ENCODE measurements at regions not wholly inside any gene's neighbourhood (a gene's known extent, or its start where the extent isn't known, plus 50 kb on each side); places are given as distances from the start of the nearest gene placed in this dataset.
"Not testable (repeated sequence)": the region's sequence is repeated elsewhere in the genome, so short reads cannot be mapped to it uniquely, and the experiment has no call there.

DNA sequence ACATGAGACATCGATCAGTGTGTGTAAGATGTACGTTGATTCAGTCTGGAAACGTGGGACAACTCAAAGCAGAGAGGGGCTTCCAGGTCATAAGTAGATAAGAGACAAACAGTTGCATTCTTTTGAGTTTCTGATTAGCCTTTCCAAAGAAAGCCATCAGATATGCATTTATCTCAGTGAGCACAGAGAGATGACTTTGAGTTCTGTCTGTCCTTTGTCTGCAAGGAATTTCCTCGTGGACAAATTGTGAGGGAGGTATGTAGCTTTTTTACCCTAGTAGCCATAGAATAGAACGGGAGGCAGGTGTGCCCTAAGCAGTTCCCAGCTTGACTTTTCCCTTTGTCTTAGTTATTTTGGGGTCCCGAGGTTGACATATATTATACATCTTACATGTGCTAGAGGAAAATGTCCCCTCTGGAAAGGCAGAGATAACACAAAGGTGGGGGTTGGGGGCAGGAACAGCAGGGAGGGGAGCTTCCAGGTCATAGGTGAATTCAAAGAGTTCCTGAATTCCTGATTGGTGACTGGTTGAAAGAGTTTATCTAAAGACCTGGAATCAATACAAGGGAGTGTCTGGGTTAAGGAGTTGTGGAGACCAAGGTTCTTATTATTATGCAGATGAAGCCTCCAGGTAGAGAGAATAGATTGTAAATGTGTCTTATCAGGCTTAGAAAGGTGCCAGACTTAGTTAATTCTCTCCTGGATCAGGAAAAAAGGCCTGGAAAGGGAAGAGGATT lies 237.0 kb downstream of the NFATC2 start:
- no peak for DNase-seq

DNA sequence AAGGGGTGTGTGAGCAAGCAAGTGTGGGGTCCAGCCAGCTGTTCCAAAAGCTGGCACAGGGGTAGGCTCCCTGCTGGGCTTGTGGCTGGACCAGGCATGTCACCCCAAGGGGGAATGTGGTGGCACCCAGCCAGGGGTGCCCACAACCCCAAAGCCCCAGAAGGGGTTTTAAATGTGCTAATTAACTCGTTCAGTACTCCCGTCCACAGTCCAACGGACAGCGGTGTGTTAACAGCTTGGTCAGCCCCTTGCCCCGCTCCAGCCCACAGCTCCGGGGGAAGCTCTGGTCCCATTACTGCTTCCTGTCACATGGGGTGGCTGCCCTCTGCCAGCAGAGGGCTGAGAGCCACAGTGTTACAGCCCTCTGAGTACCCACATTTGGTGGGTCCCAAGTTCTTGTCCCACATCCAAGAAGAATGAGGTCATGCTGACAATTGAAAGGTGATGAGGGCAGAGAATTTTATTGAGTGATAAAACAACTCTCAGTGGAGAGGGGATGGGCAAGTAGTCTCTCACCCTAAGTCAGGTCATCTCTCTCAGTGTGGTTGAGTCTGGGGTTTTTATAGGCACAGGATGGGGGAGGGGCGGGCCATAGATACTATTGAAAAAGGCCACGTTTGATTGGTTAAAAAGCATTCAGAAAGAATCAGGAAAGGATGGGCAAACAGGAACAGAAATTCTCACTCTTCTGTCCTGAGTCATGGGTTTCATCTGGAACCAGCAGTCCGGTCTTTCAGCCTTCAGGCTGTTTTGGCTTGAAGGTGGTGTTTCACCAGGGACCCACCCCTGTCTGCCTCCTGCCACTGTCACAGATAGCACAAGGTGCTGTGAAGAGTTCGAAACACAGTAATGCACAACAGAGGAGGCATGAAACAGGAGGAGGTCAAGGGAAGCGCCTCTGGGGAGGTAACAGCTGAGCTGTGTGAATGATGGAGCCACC lies 238.5 kb downstream of the NFATC2 start:
- DNase-seq: no peak

DNA sequence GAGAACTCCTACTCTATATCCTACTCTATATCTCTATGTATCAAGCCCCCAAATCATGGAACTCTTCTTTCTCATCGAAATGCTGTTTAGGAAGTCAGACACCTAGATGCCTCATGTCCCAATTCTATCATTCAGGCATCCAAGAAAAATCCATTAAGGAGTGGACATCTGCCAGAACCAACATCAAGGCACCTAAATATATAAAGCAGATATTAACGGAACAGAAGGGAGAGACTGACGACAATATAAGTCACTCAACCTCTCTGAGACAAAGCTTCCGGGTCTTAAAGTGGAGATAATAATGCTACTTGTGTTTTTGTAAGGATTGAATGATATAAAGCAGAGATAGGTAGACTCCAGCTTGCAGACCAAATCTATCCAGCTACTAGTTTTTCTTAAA lies 241.5 kb downstream of the NFATC2 start:
- no peak for DNase-seq

DNA sequence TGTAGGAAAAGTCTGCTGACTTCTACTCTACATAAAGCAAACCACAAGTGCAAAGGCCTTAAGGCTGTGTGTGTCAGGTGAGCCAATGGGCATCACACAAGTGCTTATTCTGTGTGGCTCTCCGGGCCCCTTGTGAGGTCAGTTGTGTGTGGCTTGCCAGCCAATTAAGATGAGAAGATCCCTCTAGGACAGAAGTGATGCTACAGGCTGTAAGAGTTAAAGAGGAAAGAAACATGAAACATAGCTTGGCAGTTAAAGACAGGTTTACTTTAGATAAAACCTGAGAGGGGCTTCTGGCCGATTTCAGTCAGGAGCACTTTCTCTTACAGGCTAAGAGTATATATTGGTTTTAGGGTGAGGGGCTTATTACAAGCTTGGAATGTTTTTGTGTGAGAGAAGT lies 242.4 kb downstream of the NFATC2 start:
- DNase-seq: no peak

DNA sequence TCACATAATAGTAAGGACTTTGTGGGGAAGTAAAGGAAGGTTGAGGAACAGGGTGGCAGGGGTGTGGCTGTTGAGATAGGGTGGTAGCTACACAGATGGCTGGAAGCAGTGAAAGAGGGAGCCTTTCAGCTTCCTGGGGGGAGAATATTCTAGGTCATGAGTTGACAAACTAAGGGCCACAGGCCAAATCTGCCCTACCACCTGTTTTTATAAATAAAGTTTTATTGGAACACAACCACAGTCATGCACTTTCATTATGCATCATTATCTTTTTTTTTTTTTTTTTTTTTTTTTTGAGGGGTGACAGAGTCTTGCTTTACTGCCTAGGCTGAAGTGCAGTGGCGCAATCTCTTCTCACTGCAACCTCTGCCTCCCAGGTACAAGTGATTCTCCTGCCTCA lies 243.1 kb downstream of the NFATC2 start:
- no peak for DNase-seq

DNA sequence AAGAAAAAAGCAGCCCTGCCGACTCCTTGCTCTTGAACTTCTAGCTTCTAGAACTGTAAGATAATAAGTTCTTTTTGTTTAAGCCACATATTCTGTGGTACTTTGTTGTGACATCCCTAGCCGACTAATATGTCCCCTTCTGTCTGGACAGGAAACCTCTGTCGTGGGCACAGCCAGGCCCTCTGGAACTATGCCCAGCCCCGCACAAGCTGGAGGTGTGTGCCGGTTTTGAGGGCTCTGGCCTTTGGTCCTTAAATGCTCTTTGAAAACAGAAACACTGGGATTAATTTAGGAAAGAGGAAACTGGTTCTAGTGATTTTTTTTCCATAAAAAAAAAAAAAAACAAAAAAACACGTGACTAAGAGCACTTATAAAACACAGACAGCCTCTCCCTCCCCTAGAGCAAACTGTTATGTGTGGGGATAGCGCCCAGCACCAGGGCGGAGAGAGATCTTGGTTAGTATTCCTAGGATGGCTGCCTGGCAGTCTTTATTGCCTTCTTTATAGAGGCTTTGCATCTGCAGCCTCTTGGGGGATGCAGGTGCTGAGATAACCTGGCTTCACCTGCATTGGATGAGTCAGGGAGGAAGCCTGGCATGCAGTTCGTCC lies 244.3 kb downstream of the NFATC2 start:
- DNase-seq: no peak

DNA sequence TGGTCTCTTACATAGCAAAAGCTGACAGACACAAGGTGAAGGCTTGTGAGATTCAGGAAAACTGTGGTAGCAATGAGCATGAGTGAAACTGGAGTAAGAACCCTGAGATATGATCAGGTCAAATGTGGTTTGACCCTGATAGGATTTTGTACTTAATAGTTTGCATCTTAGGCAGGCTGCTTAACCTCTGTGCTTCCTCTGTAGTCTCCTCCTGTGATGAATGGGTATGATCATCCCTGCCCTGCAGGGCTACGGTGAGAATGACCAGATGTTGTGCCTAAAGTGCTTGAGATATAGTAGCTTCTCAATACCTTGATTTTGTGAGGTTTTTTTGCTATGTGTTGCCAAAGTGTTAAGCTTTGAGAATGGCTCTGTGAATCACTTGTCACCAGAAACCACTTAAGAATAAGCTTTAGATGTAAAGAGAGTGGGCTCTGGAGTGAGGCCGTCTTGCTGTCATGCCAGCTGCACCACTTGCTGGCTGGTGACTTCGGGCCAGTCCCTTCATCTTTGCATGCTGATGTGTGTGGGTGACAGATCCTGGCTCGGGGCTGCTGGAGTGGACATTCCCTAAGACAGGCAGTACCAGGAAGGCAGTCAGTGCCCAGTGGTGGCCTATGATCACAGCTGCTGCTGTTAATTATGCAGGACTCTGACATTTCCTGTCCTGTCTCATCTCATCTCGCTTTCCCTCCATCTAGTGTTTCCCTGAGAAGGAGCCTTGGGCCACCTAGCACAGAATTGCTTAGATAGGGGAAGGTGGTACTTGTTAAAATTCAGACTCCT lies 254.7 kb downstream of the NFATC2 start:
- no peak for DNase-seq

DNA sequence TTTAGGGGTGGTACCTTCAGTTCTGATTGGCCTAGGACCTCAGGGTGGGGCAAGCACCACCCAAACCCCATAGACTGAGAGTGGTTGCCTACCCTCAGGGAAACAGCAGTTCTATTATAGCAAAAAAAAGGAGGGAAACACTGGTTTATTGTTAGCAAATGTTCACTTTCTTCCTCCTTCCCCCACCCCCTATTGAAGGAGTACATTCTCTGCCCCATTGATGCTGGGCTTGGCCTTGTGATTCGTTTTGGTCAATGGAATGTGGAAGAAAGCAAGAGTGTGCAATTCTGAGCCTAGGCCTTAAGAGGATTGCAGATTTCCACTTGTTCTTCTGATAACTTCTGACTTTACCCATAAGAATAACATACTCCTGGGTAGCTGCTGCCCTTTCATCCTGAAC lies 255.8 kb downstream of the NFATC2 start:
- no peak for DNase-seq

DNA sequence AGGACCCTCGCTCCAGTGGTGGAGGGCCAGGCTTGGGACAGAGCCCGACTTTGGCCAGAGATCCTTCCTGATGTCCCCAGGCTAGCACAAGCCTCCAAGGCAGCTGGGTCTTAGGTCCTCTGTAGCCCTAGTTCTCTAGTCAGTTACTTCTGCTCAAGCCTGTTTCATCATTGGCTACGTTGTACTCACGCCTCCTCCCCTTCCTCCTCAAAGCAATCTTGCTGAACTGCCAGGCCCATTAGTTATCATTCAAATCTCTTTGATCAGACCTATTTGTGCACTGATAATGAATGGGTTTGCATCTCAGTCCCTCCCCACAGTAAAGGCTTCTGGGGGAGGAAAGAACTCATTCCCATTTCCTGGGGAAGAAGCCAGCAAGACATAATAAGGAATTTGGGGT lies 256.8 kb downstream of the NFATC2 start:
- no peak for DNase-seq

DNA sequence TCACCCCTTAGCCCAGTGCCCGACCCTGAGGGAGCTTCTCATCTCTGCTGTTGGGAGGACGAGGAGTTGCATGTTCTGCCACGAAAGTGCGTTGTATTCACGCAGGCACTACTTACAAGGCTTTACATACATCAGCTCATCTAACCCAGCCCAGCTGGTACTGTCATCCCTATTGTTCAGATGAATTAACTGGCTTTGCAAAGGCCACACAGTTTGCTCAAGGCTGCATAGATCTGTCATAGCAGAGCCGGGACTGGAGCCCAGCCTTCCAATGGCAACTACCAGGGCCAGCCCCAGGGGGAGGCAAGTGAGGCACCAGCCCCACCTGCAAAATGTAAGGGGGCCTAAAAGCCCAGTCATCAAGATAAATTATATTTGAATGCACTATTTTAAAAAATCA lies 257.6 kb downstream of the NFATC2 start:
- DNase-seq: no peak

DNA sequence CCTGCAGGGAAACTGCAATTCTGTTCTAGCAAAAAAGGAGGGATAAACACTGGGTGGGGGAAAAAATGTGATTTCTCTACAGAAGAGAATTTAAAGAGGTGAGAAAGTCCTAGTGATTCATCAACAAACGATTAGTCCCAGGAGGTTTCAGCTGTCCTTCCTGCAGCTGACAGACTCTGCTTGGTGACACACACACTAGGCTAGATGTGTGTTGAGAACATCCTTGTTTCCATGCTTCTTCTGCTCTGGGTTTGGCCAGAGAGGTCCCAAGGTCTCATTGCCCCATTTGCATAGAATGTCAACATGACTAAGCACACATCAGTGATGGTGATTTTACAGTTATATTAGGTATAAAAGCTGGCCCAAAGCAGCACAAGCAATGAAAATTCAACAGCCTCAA lies 258.3 kb downstream of the NFATC2 start:
- DNase-seq: no peak

DNA sequence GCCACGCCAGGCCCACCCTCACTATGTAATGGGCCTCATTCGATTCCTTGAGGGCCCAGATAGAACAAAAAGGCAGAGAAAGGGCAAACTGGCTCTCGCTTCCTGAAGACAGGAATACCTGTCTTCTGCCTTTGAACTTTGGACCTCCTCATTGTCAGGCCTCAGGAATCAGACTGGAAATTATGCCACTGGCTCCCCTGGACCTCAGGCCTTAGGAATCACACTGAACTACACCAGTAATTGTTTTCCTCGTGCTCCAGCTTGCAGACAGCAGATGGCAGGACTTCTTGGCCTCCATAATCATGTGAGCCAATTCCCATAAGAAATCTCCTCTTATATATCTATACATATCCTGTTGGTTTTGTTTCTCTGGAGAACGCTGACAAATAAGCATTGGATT lies 258.6 kb upstream of the KCNG1 start:
- no peak for DNase-seq

DNA sequence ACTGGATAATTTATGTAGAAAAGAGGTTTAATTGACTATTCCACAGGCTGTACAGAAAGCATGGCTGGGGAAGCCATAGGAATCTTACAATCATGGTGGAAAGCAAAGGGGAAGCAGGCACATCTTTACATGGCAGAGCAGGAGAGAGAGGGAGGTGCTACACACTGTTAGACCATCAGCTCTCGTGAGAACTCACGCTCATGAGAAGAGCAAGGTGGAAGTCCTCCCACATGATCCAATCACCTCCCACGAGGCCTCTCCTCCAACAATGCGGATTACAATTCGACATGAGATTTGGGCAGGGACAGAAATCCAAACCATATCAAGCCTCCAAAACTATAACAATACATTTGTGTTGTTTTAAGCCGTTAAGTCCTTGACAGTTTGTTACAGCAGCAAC lies 257.1 kb upstream of the KCNG1 start:
- no peak for DNase-seq

DNA sequence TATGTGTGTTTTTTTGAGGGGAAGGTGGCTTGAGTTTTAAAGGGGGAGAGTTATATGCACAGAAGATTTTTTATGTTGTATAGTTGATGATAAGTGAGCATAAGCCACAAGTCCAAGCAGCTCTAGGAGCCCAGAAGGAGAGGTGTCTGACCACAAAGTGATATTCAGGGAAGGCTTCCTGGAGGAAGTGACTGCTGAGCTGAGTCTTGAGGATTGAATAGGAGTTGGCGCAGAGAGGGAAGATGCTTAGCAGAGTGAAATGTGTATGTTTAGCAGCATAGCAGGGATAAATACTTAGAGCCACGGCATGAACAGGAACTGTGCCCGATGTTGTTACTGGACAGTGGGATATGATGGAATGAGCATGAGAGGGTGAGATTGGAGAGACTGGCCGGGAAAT lies 255.1 kb upstream of the KCNG1 start:
- no peak for DNase-seq

DNA sequence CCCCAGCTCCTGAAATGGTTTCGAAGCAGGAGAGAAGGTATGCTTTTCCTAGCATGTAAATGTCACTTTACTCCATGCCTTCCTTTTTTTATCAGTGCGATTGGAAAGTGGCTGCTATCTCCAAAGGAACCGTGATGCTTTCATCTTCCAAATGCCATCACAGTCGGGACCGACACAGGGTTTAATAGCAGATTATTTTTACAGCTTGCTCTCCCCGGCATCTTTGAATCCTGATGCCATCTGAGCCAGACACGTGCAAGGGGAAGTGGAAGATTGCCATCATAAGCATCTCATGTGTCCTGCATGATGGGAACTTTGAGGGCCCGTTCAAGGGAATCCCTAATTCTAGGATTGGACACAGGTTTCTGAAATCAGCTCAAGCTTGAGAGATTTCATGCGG lies 253.4 kb upstream of the KCNG1 start:
- no peak for DNase-seq

DNA sequence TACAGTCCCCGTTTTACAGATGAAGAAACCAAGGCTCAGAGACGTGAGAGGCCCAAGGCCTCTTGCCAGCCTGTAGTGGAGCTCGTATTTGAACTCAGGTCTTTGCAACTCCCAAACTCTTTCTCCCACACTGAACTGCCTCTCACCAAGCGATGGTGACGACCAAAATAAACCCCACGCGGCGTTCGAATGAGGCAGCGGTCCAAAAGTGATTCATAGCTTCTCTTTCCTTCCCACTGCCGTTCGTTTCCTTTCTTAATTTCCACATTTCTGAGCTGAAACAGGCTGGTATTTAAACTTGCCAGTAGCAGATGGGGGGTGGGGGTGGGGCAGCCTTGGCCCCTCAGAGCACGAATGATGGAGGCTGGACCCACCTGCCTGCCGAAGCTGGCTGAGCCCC lies 252.9 kb upstream of the KCNG1 start:
- DNase-seq: no peak

DNA sequence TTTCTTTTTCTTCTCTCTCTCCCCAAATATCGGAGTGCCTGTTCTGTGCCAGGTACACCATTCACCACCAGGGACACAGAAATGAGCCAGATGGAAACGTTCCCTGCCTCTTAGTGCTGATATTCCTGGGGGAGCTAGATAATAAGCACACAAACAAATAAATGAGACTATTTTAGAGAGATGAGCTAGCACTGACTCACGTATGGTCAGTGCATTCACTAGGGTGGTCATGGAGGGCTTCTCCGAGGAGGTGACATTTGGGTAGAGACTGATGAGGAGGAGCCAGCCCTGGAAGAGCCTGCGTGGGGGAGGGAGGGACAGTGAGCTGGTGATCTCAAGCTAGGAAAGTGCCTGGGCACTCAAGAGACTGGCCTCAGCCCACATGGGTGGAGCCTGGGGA lies 252.3 kb upstream of the KCNG1 start:
- no peak for DNase-seq

DNA sequence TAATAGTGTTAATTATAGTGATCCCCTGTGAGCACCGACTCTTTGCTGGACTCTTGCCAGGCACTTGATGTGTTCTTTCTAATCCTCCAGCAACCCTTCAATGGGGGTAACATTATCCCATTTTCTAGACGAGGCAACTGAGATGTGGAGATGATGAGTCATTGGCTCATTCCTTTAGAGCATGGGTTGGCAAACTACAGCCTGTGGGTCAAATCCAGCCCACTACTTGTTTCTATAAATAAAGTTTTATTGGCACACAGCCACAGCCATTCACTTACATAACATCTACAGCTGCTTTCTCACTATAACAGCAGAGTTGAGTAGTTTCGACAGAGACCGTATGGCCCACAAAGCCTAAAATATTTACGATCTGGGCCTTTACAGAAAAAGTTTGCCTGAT lies 249.5 kb upstream of the KCNG1 start:
- no peak for DNase-seq

DNA sequence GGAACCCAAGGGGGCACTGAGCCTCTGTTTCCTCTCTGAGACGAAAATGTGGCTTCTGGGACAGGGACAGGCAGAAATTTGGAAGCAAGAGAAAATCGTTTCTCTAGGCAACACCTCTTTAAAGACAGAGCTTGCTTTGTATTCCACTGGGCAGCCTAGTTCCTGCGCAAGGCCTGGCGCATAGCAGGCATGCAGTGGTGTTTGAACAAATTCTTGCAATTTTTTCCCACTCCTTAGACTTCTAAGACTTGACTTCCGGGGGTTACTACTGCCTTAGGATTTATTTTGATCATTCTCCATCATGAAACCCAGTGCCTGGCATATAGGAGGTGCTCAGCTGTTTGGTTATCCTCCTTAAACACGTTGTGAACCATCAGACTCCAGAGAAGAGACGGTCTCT lies 249.0 kb upstream of the KCNG1 start:
- no peak for DNase-seq

DNA sequence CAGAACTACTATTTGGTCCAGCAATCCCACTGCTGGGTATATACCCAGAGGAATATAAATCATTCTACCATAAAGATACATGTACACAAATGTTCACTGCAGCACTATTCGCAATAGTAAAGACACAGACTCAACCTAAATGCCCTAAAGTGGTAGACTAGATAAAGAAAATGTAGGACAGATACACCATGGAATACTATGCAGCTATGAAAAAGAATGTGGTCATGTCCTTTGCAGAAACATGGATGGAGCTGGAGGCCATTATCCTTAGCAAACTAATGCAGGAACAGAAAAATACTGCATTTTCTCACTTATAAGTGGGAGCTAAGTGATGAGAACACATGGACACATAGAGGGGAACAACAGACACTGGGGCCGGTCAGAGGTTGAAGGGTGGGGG lies 248.4 kb upstream of the KCNG1 start:
- not testable (repeated sequence) for DNase-seq

DNA sequence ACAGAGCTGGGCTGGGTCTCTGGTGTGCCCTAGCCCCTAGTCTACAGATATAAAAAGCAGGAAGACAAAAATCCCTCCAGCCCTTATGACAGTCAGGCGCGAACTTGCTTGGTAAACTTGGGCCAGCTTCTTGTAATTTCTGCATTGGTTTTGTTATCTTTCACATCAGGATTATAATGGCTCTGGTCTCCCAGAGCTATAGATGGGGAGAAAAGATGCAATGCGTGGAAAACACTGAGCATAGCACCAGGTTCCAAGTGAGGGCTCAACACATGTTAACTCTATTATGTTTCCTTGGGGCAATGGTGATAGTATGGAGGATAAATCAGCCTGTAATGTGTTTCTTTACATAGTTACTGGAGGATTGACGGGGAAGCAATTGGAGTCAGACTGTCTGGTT lies 246.8 kb upstream of the KCNG1 start:
- no peak for DNase-seq

DNA sequence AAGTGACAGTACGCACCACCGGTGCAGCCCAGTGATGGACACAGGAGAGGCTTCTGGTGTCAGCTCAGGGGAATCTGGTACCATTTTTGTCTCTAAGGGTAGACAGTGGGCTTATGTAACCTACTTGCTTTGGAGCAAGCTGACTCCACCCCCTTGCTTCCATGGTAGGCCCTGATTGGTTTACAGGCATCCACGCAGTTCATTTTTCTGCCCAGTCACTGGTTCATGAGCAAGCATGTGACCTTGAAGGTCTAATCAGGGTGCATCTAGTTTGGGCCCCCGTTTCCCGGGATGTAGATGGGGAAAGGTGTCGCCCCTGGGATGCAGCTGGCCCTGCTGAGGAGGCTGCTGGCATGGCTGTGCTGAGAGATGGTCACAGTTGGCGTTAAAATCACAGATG lies 244.8 kb upstream of the KCNG1 start:
- DNase-seq: no peak

DNA sequence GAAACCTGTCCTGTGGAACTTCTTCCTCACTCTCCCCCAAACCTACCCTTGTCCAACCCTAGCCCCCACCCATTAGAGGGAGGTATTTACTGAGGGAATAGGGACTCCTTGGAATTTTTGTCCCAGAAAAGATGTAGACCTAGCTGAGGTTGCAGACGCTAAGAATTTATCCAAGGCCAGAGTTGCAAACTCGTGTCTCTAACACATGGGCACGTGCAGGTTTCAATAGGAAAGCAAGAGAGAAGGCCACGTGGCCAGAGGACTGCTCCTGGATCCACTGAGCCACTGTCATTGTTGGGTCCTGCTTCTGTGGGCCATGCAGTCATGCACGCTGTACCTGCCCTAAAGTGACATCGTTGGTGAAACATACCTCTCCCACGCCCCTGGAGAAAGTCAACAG lies 243.4 kb upstream of the KCNG1 start:
- DNase-seq: no peak
